ENCODE measurements at regions not wholly inside any gene's neighbourhood (a gene's known extent, or its start where the extent isn't known, plus 50 kb on each side); places are given as distances from the start of the nearest gene placed in this dataset.

DNA sequence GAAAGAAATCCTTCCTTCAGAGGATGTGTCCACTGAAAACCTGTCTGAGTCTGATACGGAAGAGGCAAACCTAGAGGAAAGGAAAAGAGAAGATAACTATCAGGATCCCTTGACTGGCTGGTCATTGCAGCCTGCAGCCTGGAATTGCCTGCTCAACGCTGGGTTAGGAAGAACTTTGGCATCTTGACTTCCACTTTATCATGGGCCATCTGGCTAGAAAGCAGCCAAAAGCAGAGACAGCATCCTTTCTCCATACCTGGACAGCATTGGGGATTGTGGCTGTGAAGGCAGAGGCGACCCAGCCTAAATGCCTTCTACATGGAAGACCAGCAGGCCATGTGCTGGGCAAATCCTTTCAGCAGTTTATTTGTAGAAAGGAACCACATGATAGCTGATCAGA lies 58.7 kb upstream of the PTPN3 start:
- H3K79me2 ChIP-seq (ENCODE audit: insufficient read depth, low read length), result no peaks in the 10 kb centered on the region
- no peaks in the 10 kb centered on the region for H3K9me3 ChIP-seq (ENCODE audit: low read depth, low read length)
- H3K27me3 ChIP-seq (ENCODE audit: insufficient read depth, low read length), result peaks cover 35% of the 10 kb centered on the region
- no peaks in the 10 kb centered on the region for H3K36me3 ChIP-seq (ENCODE audit: insufficient read depth, low read length)
- no peak overlapping the region for H3K27ac ChIP-seq (ENCODE audit: low read depth, low read length)
- no peak for DNase-seq (ENCODE audit: insufficient read length, low spot score, missing footprints)
- no peak overlapping the region for H3K4me2 ChIP-seq (ENCODE audit: insufficient read depth, low read length)
- no peaks in the 10 kb centered on the region for H3K4me1 ChIP-seq (ENCODE audit: insufficient read depth, low read length)
- H4K20me1 ChIP-seq (ENCODE audit: insufficient read depth, low read length), result peaks cover 2% of the 10 kb centered on the region
- H3K4me3 ChIP-seq (ENCODE audit: insufficient read depth, low read length), result no peak overlapping the region
- TF ChIP-seq, protein P1, sequence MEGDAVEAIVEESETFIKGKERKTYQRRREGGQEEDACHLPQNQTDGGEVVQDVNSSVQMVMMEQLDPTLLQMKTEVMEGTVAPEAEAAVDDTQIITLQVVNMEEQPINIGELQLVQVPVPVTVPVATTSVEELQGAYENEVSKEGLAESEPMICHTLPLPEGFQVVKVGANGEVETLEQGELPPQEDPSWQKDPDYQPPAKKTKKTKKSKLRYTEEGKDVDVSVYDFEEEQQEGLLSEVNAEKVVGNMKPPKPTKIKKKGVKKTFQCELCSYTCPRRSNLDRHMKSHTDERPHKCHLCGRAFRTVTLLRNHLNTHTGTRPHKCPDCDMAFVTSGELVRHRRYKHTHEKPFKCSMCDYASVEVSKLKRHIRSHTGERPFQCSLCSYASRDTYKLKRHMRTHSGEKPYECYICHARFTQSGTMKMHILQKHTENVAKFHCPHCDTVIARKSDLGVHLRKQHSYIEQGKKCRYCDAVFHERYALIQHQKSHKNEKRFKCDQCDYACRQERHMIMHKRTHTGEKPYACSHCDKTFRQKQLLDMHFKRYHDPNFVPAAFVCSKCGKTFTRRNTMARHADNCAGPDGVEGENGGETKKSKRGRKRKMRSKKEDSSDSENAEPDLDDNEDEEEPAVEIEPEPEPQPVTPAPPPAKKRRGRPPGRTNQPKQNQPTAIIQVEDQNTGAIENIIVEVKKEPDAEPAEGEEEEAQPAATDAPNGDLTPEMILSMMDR (IDR thresholded peaks at IDR 0.05; ENCODE audit: extremely low read depth, low read depth, low read length), result no peak
- no peak overlapping the region for H2AFZ ChIP-seq (ENCODE audit: low read length)

- no peaks in the 10 kb centered on the region for H3K9me3 ChIP-seq (ENCODE audit: low read depth, low read length)
- H3K27ac ChIP-seq (ENCODE audit: low read depth, low read length), result no peak overlapping the region
- H3K4me3 ChIP-seq (ENCODE audit: insufficient read depth, low read length), result no peak overlapping the region
- H2AFZ ChIP-seq (ENCODE audit: low read length), result no peak overlapping the region
- no peaks in the 10 kb centered on the region for H3K36me3 ChIP-seq (ENCODE audit: insufficient read depth, low read length)
- no peak overlapping the region for H3K4me2 ChIP-seq (ENCODE audit: insufficient read depth, low read length)
- H4K20me1 ChIP-seq (ENCODE audit: insufficient read depth, low read length), result peaks cover 2% of the 10 kb centered on the region
- no peak for DNase-seq (ENCODE audit: insufficient read length, low spot score, missing footprints)
- no peaks in the 10 kb centered on the region for H3K79me2 ChIP-seq (ENCODE audit: insufficient read depth, low read length)
- H3K4me1 ChIP-seq (ENCODE audit: insufficient read depth, low read length), result no peaks in the 10 kb centered on the region
- TF ChIP-seq, protein P1 (IDR thresholded peaks at IDR 0.05; ENCODE audit: extremely low read depth, low read depth, low read length), result no peak
- peaks cover 30% of the 10 kb centered on the region for H3K27me3 ChIP-seq (ENCODE audit: insufficient read depth, low read length)
Measured at GRCh38 chr9:109557481-109557880, 59.4 kb upstream of the PTPN3 start.

GRCh38 chr9:109558718-109559151 lies 60.6 kb upstream of the PTPN3 start:
- no peaks in the 10 kb centered on the region for H3K4me1 ChIP-seq (ENCODE audit: insufficient read depth, low read length)
- H2AFZ ChIP-seq (ENCODE audit: low read length), result no peak overlapping the region
- no peak overlapping the region for H3K27ac ChIP-seq (ENCODE audit: low read depth, low read length)
- TF ChIP-seq, protein P1 (IDR thresholded peaks at IDR 0.05; ENCODE audit: extremely low read depth, low read depth, low read length), result no peak
- H3K4me3 ChIP-seq (ENCODE audit: insufficient read depth, low read length), result no peak overlapping the region
- H3K4me2 ChIP-seq (ENCODE audit: insufficient read depth, low read length), result no peak overlapping the region
- peaks cover 2% of the 10 kb centered on the region for H4K20me1 ChIP-seq (ENCODE audit: insufficient read depth, low read length)
- H3K9me3 ChIP-seq (ENCODE audit: low read depth, low read length), result no peaks in the 10 kb centered on the region
- no peak for DNase-seq (ENCODE audit: insufficient read length, low spot score, missing footprints)
- H3K36me3 ChIP-seq (ENCODE audit: insufficient read depth, low read length), result no peaks in the 10 kb centered on the region
- peaks cover 32% of the 10 kb centered on the region for H3K27me3 ChIP-seq (ENCODE audit: insufficient read depth, low read length)
- H3K79me2 ChIP-seq (ENCODE audit: insufficient read depth, low read length), result no peaks in the 10 kb centered on the region

GRCh38 chr9:109560470-109561132 lies 62.5 kb upstream of the PTPN3 start:
- Histone ChIP-seq H3K4me2 (ENCODE audit: insufficient read depth, low read length) (no peak overlapping the region), H3K36me3 (ENCODE audit: insufficient read depth, low read length) (no peaks in the 10 kb centered on the region), H3K4me1 (ENCODE audit: insufficient read depth, low read length) (no peaks in the 10 kb centered on the region), H3K27me3 (ENCODE audit: insufficient read depth, low read length) (peaks cover 31% of the 10 kb centered on the region), H2AFZ (ENCODE audit: low read length) (no peak overlapping the region), H3K9me3 (ENCODE audit: low read depth, low read length) (no peaks in the 10 kb centered on the region), H3K79me2 (ENCODE audit: insufficient read depth, low read length) (no peaks in the 10 kb centered on the region), H3K27ac (ENCODE audit: low read depth, low read length) (no peak overlapping the region), H3K4me3 (ENCODE audit: insufficient read depth, low read length) (no peak overlapping the region), H4K20me1 (ENCODE audit: insufficient read depth, low read length) (peaks cover 2% of the 10 kb centered on the region)
- TF ChIP-seq, protein P1 (IDR thresholded peaks at IDR 0.05; ENCODE audit: extremely low read depth, low read depth, low read length), result no peak
- DNase-seq (ENCODE audit: insufficient read length, low spot score, missing footprints), result no peak

Measured in osteoblast (primary cell).